ENCODE measurements at regions not wholly inside any gene's neighbourhood (a gene's known extent, or its start where the extent isn't known, plus 50 kb on each side); places are given as distances from the start of the nearest gene placed in this dataset.

DNA sequence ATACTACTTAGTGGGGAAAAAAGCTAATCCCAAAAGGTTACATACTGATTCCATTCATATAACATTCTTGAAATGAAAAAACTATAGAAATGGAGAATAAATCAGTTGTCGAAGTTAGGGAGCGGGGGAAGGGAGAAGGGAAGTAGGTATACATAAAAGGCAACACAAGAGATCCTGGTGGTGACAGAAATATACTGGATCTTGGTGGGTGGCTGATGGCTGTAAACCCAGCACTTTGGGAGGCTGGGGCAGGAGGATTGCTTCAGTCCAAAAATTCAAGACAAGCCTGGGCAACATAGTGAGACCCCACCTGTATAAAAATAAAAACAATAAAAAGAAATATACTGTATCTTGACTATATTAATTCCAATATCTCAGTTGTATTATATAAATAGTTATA, 105.7 kb upstream of the LGSN start:
- Mint-ChIP-seq H3K4me1 (ENCODE audit: insufficient read depth, unreplicated experiment) (no peaks in the 10 kb centered on the region), H3K27me3 (ENCODE audit: insufficient read depth, unreplicated experiment) (no peaks in the 10 kb centered on the region), H3K4me3 (ENCODE audit: unreplicated experiment) (no peak overlapping the region), H3K27ac (ENCODE audit: low read depth, unreplicated experiment) (no peak overlapping the region), H3K9me3 (ENCODE audit: unreplicated experiment) (no peaks in the 10 kb centered on the region), H3K36me3 (ENCODE audit: insufficient read depth, unreplicated experiment) (no peaks in the 10 kb centered on the region)
- TF ChIP-seq, protein P1, sequence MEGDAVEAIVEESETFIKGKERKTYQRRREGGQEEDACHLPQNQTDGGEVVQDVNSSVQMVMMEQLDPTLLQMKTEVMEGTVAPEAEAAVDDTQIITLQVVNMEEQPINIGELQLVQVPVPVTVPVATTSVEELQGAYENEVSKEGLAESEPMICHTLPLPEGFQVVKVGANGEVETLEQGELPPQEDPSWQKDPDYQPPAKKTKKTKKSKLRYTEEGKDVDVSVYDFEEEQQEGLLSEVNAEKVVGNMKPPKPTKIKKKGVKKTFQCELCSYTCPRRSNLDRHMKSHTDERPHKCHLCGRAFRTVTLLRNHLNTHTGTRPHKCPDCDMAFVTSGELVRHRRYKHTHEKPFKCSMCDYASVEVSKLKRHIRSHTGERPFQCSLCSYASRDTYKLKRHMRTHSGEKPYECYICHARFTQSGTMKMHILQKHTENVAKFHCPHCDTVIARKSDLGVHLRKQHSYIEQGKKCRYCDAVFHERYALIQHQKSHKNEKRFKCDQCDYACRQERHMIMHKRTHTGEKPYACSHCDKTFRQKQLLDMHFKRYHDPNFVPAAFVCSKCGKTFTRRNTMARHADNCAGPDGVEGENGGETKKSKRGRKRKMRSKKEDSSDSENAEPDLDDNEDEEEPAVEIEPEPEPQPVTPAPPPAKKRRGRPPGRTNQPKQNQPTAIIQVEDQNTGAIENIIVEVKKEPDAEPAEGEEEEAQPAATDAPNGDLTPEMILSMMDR (IDR thresholded peaks at IDR 0.05; ENCODE audit: unreplicated experiment) = no peak
- no TSS peak for BruUV-seq (replicated peaks)
- intact Hi-C loops (cut with micrococcal nuclease) = no loop called here
- CTCF ChIA-PET = no interaction called here
- DNase-seq (ENCODE audit: unreplicated experiment) = no peak
- POLR2A ChIA-PET = interaction anchor here (0.5 to 0.7 kb wide), 2 partner anchors 109 to 359 kb away, joined by 3 read pairs; no protein-coding TSS in a partner anchor

DNA sequence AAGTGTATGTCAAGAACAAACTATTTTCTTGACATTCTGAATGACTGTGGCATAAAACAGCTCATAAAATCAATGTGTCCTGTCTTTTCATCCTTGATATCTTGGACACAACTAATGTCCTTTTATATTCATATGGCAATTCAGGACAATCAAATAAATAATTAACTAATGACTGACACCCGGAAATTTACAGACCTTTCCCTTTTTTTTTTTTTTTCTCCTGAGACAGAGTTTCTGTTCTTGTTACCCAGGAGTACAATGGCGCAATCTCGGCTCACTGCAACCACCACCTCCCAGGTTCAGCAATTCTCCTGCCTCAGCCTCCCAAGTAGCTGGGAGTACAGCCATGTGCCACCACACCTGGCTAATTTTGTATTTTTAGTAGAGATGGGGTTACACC, 107.1 kb upstream of the LGSN start:
- intact Hi-C loops (cut with micrococcal nuclease) = no loop called here
- Mint-ChIP-seq H3K4me3 (ENCODE audit: unreplicated experiment) (no peak overlapping the region), H3K4me1 (ENCODE audit: insufficient read depth, unreplicated experiment) (no peaks in the 10 kb centered on the region), H3K27me3 (ENCODE audit: insufficient read depth, unreplicated experiment) (no peaks in the 10 kb centered on the region), H3K9me3 (ENCODE audit: unreplicated experiment) (no peaks in the 10 kb centered on the region), H3K27ac (ENCODE audit: low read depth, unreplicated experiment) (no peak overlapping the region), H3K36me3 (ENCODE audit: insufficient read depth, unreplicated experiment) (no peaks in the 10 kb centered on the region)
- TF ChIP-seq, protein P1 (IDR thresholded peaks at IDR 0.05; ENCODE audit: unreplicated experiment) = no peak
- DNase-seq (ENCODE audit: unreplicated experiment) = no peak
- ChIA-PET CTCF (no interaction called here), POLR2A (no interaction called here)
- no TSS peak for BruUV-seq (replicated peaks)

DNA sequence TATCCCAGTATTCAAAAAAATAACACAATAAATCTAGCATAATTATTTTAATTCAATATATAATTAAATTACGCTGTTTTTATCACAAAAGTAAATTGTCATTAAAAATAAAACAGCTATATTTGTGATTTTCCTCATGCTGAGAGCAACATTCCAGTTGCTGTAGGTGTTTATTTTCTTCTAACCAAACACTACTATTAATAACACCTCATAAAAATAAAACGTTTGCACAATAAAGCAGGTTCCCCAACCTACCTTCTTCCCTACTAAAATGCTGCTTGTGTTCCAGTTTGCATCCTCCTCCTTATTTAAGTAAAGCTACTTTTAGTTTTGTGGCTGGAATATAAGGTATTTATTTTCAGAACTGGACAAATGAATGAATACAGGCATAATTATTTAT, 108.2 kb upstream of the LGSN start:
- no peak overlapping the region for H3K4me3 Mint-ChIP-seq (ENCODE audit: unreplicated experiment)
- BruUV-seq (replicated peaks) = no TSS peak
- no peaks in the 10 kb centered on the region for H3K27me3 Mint-ChIP-seq (ENCODE audit: insufficient read depth, unreplicated experiment)

DNA sequence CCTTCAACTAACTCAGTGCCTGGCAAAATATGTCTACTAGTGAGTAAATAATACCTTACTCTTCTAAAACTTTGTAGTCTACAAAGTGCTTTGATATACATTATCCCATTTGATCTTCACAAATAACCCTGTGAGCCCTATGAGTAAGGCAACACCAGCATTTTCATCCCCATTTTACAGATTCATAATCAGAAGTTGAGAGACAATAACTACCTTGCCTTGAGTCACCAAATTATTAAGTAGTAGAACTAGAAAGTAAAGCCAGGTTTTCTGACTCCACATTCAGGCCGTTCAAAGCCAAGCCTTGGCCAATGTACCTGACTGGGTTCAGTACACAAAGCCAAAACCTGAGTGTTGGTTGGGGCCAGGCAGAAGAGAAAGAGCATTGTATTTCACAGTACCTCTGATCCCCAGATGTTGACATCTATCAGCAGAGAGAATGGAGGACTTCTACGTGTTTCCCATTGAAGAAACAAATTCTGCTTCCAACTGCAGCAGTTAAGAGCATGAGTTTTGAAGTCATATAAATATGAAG, 111.3 kb upstream of the LGSN start:
- BruUV-seq (replicated peaks) = no TSS peak
- CTCF ChIA-PET = no interaction called here
- Mint-ChIP-seq H3K4me3 (ENCODE audit: unreplicated experiment) (no peak overlapping the region), H3K27ac (ENCODE audit: low read depth, unreplicated experiment) (no peak overlapping the region), H3K27me3 (ENCODE audit: insufficient read depth, unreplicated experiment) (no peaks in the 10 kb centered on the region), H3K36me3 (ENCODE audit: insufficient read depth, unreplicated experiment) (no peaks in the 10 kb centered on the region), H3K9me3 (ENCODE audit: unreplicated experiment) (no peaks in the 10 kb centered on the region), H3K4me1 (ENCODE audit: insufficient read depth, unreplicated experiment) (peaks cover 5% of the 10 kb centered on the region)
- TF ChIP-seq, protein P1 (IDR thresholded peaks at IDR 0.05; ENCODE audit: unreplicated experiment) = no peak
- POLR2A ChIA-PET = interaction anchor here (0.7 kb wide), 1 partner anchor 8 kb away, joined by 3 read pairs; no protein-coding TSS in a partner anchor
- DNase-seq (ENCODE audit: unreplicated experiment) = no peak
- intact Hi-C loops (cut with micrococcal nuclease) = no loop called here

More for the DNA sequence above, 108.2 kb upstream of the LGSN start:
- CTCF ChIA-PET = no interaction called here
- POLR2A ChIA-PET = no interaction called here
- TF ChIP-seq, protein P1 (IDR thresholded peaks at IDR 0.05; ENCODE audit: unreplicated experiment) = no peak
- H3K27ac Mint-ChIP-seq (ENCODE audit: low read depth, unreplicated experiment) = no peak overlapping the region
- no peak for DNase-seq (ENCODE audit: unreplicated experiment)
- H3K36me3 Mint-ChIP-seq (ENCODE audit: insufficient read depth, unreplicated experiment) = no peaks in the 10 kb centered on the region
- intact Hi-C loops (cut with micrococcal nuclease) = no loop called here
- H3K9me3 Mint-ChIP-seq (ENCODE audit: unreplicated experiment) = no peaks in the 10 kb centered on the region
- H3K4me1 Mint-ChIP-seq (ENCODE audit: insufficient read depth, unreplicated experiment) = no peaks in the 10 kb centered on the region
